NCI-H510A (cell line): ENCODE measurements at regions not wholly inside any gene's neighbourhood (a gene's known extent, or its start where the extent isn't known, plus 50 kb on each side); places are given as distances from the start of the nearest gene placed in this dataset.
"Not testable (repeated sequence)": the region's sequence is repeated elsewhere in the genome, so short reads cannot be mapped to it uniquely, and the experiment has no call there.

Experiments used
- DNase-seq: peaks from one replicate; lab custom pipeline; 2025; lab: John Stamatoyannopoulos, UW

- DNase-seq, result no peak
Measured at GRCh38 chr2:125364984-125365265, 1291.0 kb upstream of the GYPC start.

GRCh38 chr2:125371867-125372266 lies 1284.1 kb upstream of the GYPC start:
- no peak for DNase-seq

- no peak for DNase-seq
Measured at GRCh38 chr2:125373293-125373692, 1282.7 kb upstream of the GYPC start.

- DNase-seq, result no peak
Measured at GRCh38 chr2:125386074-125386473, 1269.9 kb upstream of the GYPC start.

- DNase-seq, result no peak
Measured at GRCh38 chr2:125397535-125398251, 1258.3 kb upstream of the GYPC start.

GRCh38 chr2:125398738-125399524 lies 1257.0 kb upstream of the GYPC start:
- DNase-seq, result no peak

GRCh38 chr2:125405816-125406215 lies 1250.1 kb upstream of the GYPC start:
- no peak for DNase-seq

- DNase-seq, result no peak
Measured at GRCh38 chr2:125408874-125409538, 1247.0 kb upstream of the GYPC start.

GRCh38 chr2:125418483-125418882 lies 1237.5 kb upstream of the GYPC start:
- no peak for DNase-seq

GRCh38 chr2:125422198-125422770 lies 1233.7 kb upstream of the GYPC start:
- DNase-seq, result not testable (repeated sequence)

- no peak for DNase-seq
Measured at GRCh38 chr2:125424266-125424785, 1231.6 kb upstream of the GYPC start.

- DNase-seq, result no peak
Measured at GRCh38 chr2:125427721-125428315, 1228.1 kb upstream of the GYPC start.

- DNase-seq, result no peak
Measured at GRCh38 chr2:125444106-125444505, 1211.9 kb upstream of the GYPC start.

- no peak for DNase-seq
Measured at GRCh38 chr2:125445495-125445894, 1210.5 kb upstream of the GYPC start.

GRCh38 chr2:125450092-125450491 lies 1205.9 kb upstream of the GYPC start:
- no peak for DNase-seq

- no peak for DNase-seq
Measured at GRCh38 chr2:125455110-125455509, 1200.8 kb upstream of the GYPC start.

GRCh38 chr2:125456693-125457363 lies 1199.1 kb upstream of the GYPC start:
- DNase-seq, result no peak

GRCh38 chr2:125471963-125472362 lies 1184.0 kb upstream of the GYPC start:
- DNase-seq, result no peak

- DNase-seq, result no peak
Measured at GRCh38 chr2:125479143-125479636, 1176.8 kb upstream of the GYPC start.

GRCh38 chr2:125490308-125490707 lies 1165.7 kb upstream of the GYPC start:
- DNase-seq, result no peak

- no peak for DNase-seq
Measured at GRCh38 chr2:125491663-125492062, 1164.3 kb upstream of the GYPC start.
